H1 (cell line): ENCODE measurements at regions not wholly inside any gene's neighbourhood (a gene's known extent, or its start where the extent isn't known, plus 50 kb on each side); places are given as distances from the start of the nearest gene placed in this dataset.

Experiments used
- CTCF ChIA-PET: fragments of 300-600 bp; sonication (Branson Sonifier 250); formaldehyde crosslinking; loops from one replicate; lab custom pipeline; 2021; ENCODE audit not compliant: partially characterized antibody; lab: Charles Lee
- POLR2A ChIA-PET: fragments of 300-600 bp; sonication (Branson Sonifier 250); formaldehyde crosslinking; loops from one replicate; lab custom pipeline; 2021; ENCODE audit warnings: inconsistent platforms; ENCODE audit not compliant: partially characterized antibody; lab: Charles Lee
- DNase-seq, 2 experiments: peaks; one replicate each; pipeline versions ENCODE4 v3.0.0 to v3.0.0-alpha.2; 2010 to 2022; ENCODE audit warnings: low spot score in 2 of 2, low read depth in 1 of 2, mixed read lengths in 1 of 2
- FAIRE-seq: peaks from 2 replicates; lab custom pipeline; 2011; peaks lifted over from hg19 to GRCh38; lab: Jason Lieb, UNC
- H2AFZ ChIP-seq: 2 replicates; pipeline ENCODE4 v1.8.1; 2012; ENCODE audit warnings: low read length, inconsistent platforms
- H2AK5ac ChIP-seq: 2 replicates; pipeline ENCODE4 v1.6.1; 2013; ENCODE audit warnings: low read depth, low read length
- H2BK120ac ChIP-seq: replicated peaks from 2 replicates; pipeline ENCODE3; 2013; ENCODE audit warnings: low read depth, low read length, inconsistent platforms
- H2BK12ac ChIP-seq: 2 replicates; pipeline ENCODE4 v1.6.1; 2013; ENCODE audit warnings: low read depth, low read length
- H2BK15ac ChIP-seq: 2 replicates; pipeline ENCODE4 v1.6.1; 2013; ENCODE audit warnings: low read length
- H2BK20ac ChIP-seq: 2 replicates; pipeline ENCODE4 v1.6.1; 2013; ENCODE audit warnings: low read length
- H2BK5ac ChIP-seq: 2 replicates; pipeline ENCODE4 v1.6.1; 2013; ENCODE audit warnings: low read depth, low read length
- H3K14ac ChIP-seq: 2 replicates; pipeline ENCODE4 v1.6.1; 2013; ENCODE audit warnings: inconsistent platforms; ENCODE audit not compliant: insufficient read length
- H3K18ac ChIP-seq: 2 replicates; pipeline ENCODE4 v1.6.1; 2013; ENCODE audit warnings: low read length; ENCODE audit errors: extremely low read depth
- H3K23ac ChIP-seq: 2 replicates; pipeline ENCODE4 v1.6.1; 2013; ENCODE audit warnings: inconsistent platforms; ENCODE audit not compliant: insufficient read length
- H3K23me2 ChIP-seq: 2 replicates; pipeline ENCODE4 v1.6.1; 2013; ENCODE audit warnings: low read depth, low read length
- H3K27ac ChIP-seq: 2 replicates; pipeline ENCODE4 v1.6.1; 2011; ENCODE audit warnings: low read depth, low read length, inconsistent platforms
- H3K27me3 ChIP-seq, 4 experiments: replicated peaks in 1 of 4; 1 replicate in 1 of 4; 2 replicates in 3 of 4; pipeline versions ENCODE4 v1.6.1 to v1.8.1; 2011 to 2013; ENCODE audit warnings: low read length in 3 of 4, mild to moderate bottlenecking in 3 of 4, inconsistent platforms in 2 of 4, mixed read lengths in 2 of 4, moderate library complexity in 1 of 4; ENCODE audit not compliant: control insufficient read depth in 3 of 4, insufficient read depth in 3 of 4; ENCODE audit errors: extremely low read depth in 1 of 4
- H3K36me3 ChIP-seq, 4 experiments: 2 replicates each; pipeline versions ENCODE4 v1.6.1 to v1.8.1; 2011 to 2013; ENCODE audit warnings: mild to moderate bottlenecking in 4 of 4, low read length in 3 of 4, moderate library complexity in 2 of 4, control low read depth in 1 of 4, inconsistent platforms in 1 of 4; ENCODE audit not compliant: insufficient read depth in 4 of 4, control insufficient read depth in 2 of 4
- H3K4ac ChIP-seq: replicated peaks from 2 replicates; pipeline ENCODE3; 2013; ENCODE audit warnings: low read length, low read depth, mixed read lengths, inconsistent platforms; ENCODE audit not compliant: insufficient read length
- H3K4me1 ChIP-seq, 4 experiments: replicated peaks in 1 of 4; 1 replicate in 1 of 4; 2 replicates in 3 of 4; pipeline versions ENCODE4 v1.6.1 to v1.8.1; 2011 to 2013; ENCODE audit warnings: low read length in 3 of 4, inconsistent platforms in 2 of 4, mixed read lengths in 1 of 4; ENCODE audit not compliant: insufficient read depth in 4 of 4, control insufficient read depth in 3 of 4
- H3K4me2 ChIP-seq, 2 experiments: 2 replicates each; pipeline versions ENCODE4 v1.6.1 to v1.8.1; 2011 to 2013; ENCODE audit warnings: low read depth in 2 of 2, low read length in 2 of 2, control low read depth in 1 of 2, inconsistent platforms in 1 of 2, mild to moderate bottlenecking in 1 of 2; ENCODE audit not compliant: insufficient read depth in 1 of 2
- H3K4me3 ChIP-seq, 4 experiments: fragments of 200-600, 300-600 bp in 1 of 4; sonication (generic), shearing (Covaris generic), sonication (Bioruptor Twin) in 1 of 4; 2 replicates each; pipeline versions ENCODE4 v1.5.1 to v1.8.1; 2011 to 2016; ENCODE audit warnings: low read length in 4 of 4, low read depth in 3 of 4, control low read depth in 2 of 4, inconsistent platforms in 2 of 4, mild to moderate bottlenecking in 2 of 4, mixed read lengths in 1 of 4, moderate library complexity in 1 of 4; ENCODE audit not compliant: insufficient read depth in 2 of 4; ENCODE audit errors: extremely low read depth in 1 of 4
- H3K56ac ChIP-seq: replicated peaks from 2 replicates; pipeline ENCODE3; 2013; ENCODE audit warnings: low read depth, mild to moderate bottlenecking, mixed read lengths, low read length, inconsistent platforms; ENCODE audit not compliant: insufficient read length
- H3K79me1 ChIP-seq: 2 replicates; pipeline ENCODE4 v1.6.1; 2013; ENCODE audit warnings: low read depth, low read length, control low read depth
- H3K79me2 ChIP-seq, 2 experiments: 2 replicates each; pipeline versions ENCODE4 v1.6.1 to v1.8.1; 2012 to 2013; ENCODE audit warnings: low read length in 2 of 2, mild to moderate bottlenecking in 2 of 2, inconsistent platforms in 1 of 2; ENCODE audit not compliant: insufficient read depth in 2 of 2, control insufficient read depth in 1 of 2
- H3K9ac ChIP-seq, 4 experiments: replicated peaks in 1 of 4; 1 replicate in 1 of 4; 2 replicates in 3 of 4; pipeline versions ENCODE4 v1.6.1 to v1.8.1; 2011 to 2013; ENCODE audit warnings: low read depth in 3 of 4, low read length in 3 of 4, control low read depth in 2 of 4, mild to moderate bottlenecking in 2 of 4, moderate library complexity in 2 of 4, inconsistent platforms in 1 of 4; ENCODE audit errors: extremely low read depth in 1 of 4
- H3K9me3 ChIP-seq, 2 experiments: 2 replicates each; pipeline versions ENCODE4 v1.6.1 to v1.8.1; 2012 to 2013; ENCODE audit warnings: mild to moderate bottlenecking in 2 of 2, moderate library complexity in 2 of 2, control low read depth in 1 of 2, inconsistent platforms in 1 of 2, low read depth in 1 of 2, low read length in 1 of 2, mixed read lengths in 1 of 2; ENCODE audit not compliant: insufficient read depth in 2 of 2
- H4K20me1 ChIP-seq, 2 experiments: replicated peaks in 1 of 2; 2 replicates each; pipeline versions ENCODE3 to v1.8.1; 2011 to 2013; ENCODE audit warnings: inconsistent platforms in 2 of 2, low read length in 2 of 2, mild to moderate bottlenecking in 1 of 2; ENCODE audit not compliant: insufficient read depth in 2 of 2, control insufficient read depth in 1 of 2
- H4K5ac ChIP-seq: 2 replicates; pipeline ENCODE4 v1.6.1; 2013; ENCODE audit warnings: low read length, low read depth, mixed read lengths, inconsistent platforms; ENCODE audit not compliant: insufficient read length
- H4K8ac ChIP-seq: 2 replicates; pipeline ENCODE4 v1.8.0; 2013; ENCODE audit warnings: mild to moderate bottlenecking, moderate library complexity, low read length, inconsistent platforms; ENCODE audit not compliant: insufficient read depth; ENCODE audit errors: extremely low read depth
- H4K91ac ChIP-seq: replicated peaks from 2 replicates; pipeline ENCODE3; 2013; ENCODE audit warnings: low read length, mixed read lengths, inconsistent platforms; ENCODE audit not compliant: insufficient read length
- ATF3 ChIP-seq: IDR thresholded peaks from 2 replicates; pipeline ENCODE4 v1.6.1; 2011; ENCODE audit warnings: low read depth, mild to moderate bottlenecking, low read length; ENCODE audit not compliant: insufficient read depth
- BACH1 ChIP-seq: IDR thresholded peaks from 2 replicates; pipeline ENCODE4 v1.6.1; 2012; ENCODE audit warnings: low read length, improper control_type of control experiment
- CBX5 ChIP-seq: fragments of 300-800, 300-1000 bp; sonication (generic); IDR thresholded peaks from 2 replicates; pipeline ENCODE4 v1.7.1; 2016; ENCODE audit warnings: antibody characterized with exemption, low read length, low read depth
- CHD2 ChIP-seq: IDR thresholded peaks from 2 replicates; pipeline ENCODE4 v1.6.1; 2012; ENCODE audit warnings: low read length, improper control_type of control experiment
- CTCF ChIP-seq, 3 experiments: IDR thresholded peaks; 1 replicate in 2 of 3; 2 replicates in 1 of 3; pipeline versions ENCODE4 v1.5.1 to v1.6.1; 2011; ENCODE audit warnings: low read length in 3 of 3, mild to moderate bottlenecking in 3 of 3, inconsistent platforms in 2 of 3, low read depth in 1 of 3, moderate library complexity in 1 of 3; ENCODE audit not compliant: insufficient read depth in 1 of 3; ENCODE audit errors: control extremely low read depth in 1 of 3
- MAFK ChIP-seq: IDR thresholded peaks from 2 replicates; pipeline ENCODE4 v1.6.1; 2012; ENCODE audit warnings: low read depth, mild to moderate bottlenecking, improper control_type of control experiment, low read length
- POU5F1 ChIP-seq: IDR thresholded peaks from 2 replicates; pipeline ENCODE4 v1.6.1; 2011; ENCODE audit warnings: low read depth, mild to moderate bottlenecking, low read length, moderate library complexity
- RXRA ChIP-seq: IDR thresholded peaks from 2 replicates; pipeline ENCODE4 v1.6.1; 2011; ENCODE audit warnings: low read depth, mild to moderate bottlenecking, low read length, moderate library complexity; ENCODE audit not compliant: insufficient read depth
- SIX5 ChIP-seq: IDR thresholded peaks from 2 replicates; pipeline ENCODE4 v1.6.1; 2011; ENCODE audit warnings: mild to moderate bottlenecking, low read depth, low read length
- SP1 ChIP-seq: IDR thresholded peaks from 2 replicates; pipeline ENCODE4 v1.6.1; 2011; ENCODE audit warnings: low read depth, low read length
- WGBS, 2 experiments: shearing (Covaris generic) in 1 of 2; methylation state at CpG; one replicate each; pipeline versions ENCODE4 v1.1.6 to v1.1.7; 2013 to 2015; ENCODE audit warnings: low lambda C conversion rate in 2 of 2, mixed read lengths in 2 of 2, inconsistent platforms in 1 of 2, low coverage in 1 of 2, missing lambda C conversion rate in 1 of 2; ENCODE audit not compliant: insufficient replicate concordance in 2 of 2, insufficient coverage in 1 of 2, insufficient read length in 1 of 2; ENCODE audit errors: extremely low coverage in 1 of 2, missing lambda C conversion rate in 1 of 2; 5-methylcytosine and 5-hydroxymethylcytosine counted together

GRCh38 chr4:104163820-104164219, 330.9 kb downstream of the CXXC4 start:
- no peaks in the 10 kb centered on the region for H3K27me3 ChIP-seq
- H3K4me2 ChIP-seq = no peak overlapping the region
- H2AK5ac ChIP-seq = no peak overlapping the region
- no peak overlapping the region for H3K4me3 ChIP-seq
- H4K91ac ChIP-seq = no peak overlapping the region
- no peaks in the 10 kb centered on the region for H3K9me3 ChIP-seq
- no peak overlapping the region for H3K9ac ChIP-seq
- TF ChIP-seq CTCF (IDR thresholded peaks at IDR 0.05; ENCODE audit: control extremely low read depth in 1 of 3, insufficient read depth in 1 of 3, low read depth in 1 of 3, low read length in 3 of 3) = no peak
- no peak for TF ChIP-seq POU5F1
- TF ChIP-seq CHD2 = no peak
- no peak for TF ChIP-seq CBX5
- TF ChIP-seq MAFK = no peak
- no peak for TF ChIP-seq SIX5
- no peak for TF ChIP-seq BACH1
- no peak for TF ChIP-seq RXRA
- no peak for TF ChIP-seq ATF3
- no peak for TF ChIP-seq SP1
- TF ChIP-seq, all 59 proteins: peak for 0
- no peak overlapping the region for H2AFZ ChIP-seq
- POLR2A ChIA-PET = no interaction called here
- FAIRE-seq (no peak), DNase-seq (no peak)
- no peak overlapping the region for H3K4ac ChIP-seq
- H4K20me1 ChIP-seq = no peaks in the 10 kb centered on the region
- H2BK12ac ChIP-seq = no peak overlapping the region
- no peaks in the 10 kb centered on the region for H3K23me2 ChIP-seq
- no peak overlapping the region for H3K14ac ChIP-seq
- no peak overlapping the region for H3K27ac ChIP-seq
- H3K79me1 ChIP-seq = no peaks in the 10 kb centered on the region
- 97% methylated on average over 1 of the region's 1 CpG; no CpG with 5 or more reads in 1 of the 2 experiments for WGBS, 2 experiments
- H2BK5ac ChIP-seq = no peak overlapping the region
- no peak overlapping the region for H2BK20ac ChIP-seq
- H3K4me1 ChIP-seq = no peaks in the 10 kb centered on the region
- no peak overlapping the region for H4K8ac ChIP-seq
- no peak overlapping the region for H4K5ac ChIP-seq
- no peak overlapping the region for H3K18ac ChIP-seq
- no peaks in the 10 kb centered on the region for H3K79me2 ChIP-seq
- CTCF ChIA-PET = no interaction called here
- no peak overlapping the region for H2BK15ac ChIP-seq
- H3K23ac ChIP-seq = no peak overlapping the region
- H3K36me3 ChIP-seq = no peaks in the 10 kb centered on the region
- no peak overlapping the region for H3K56ac ChIP-seq
- H2BK120ac ChIP-seq = no peak overlapping the region
